H4 (cell line): ENCODE measurements at regions not wholly inside any gene's neighbourhood (a gene's known extent, or its start where the extent isn't known, plus 50 kb on each side); places are given as distances from the start of the nearest gene placed in this dataset.
A peak's percentile ranks its signal among the peaks of the same experiment; 100 is the strongest.
"Not testable (repeated sequence)": the region's sequence is repeated elsewhere in the genome, so short reads cannot be mapped to it uniquely, and the experiment has no call there.

Source experiments
- DNase-seq: peaks from one replicate; pipeline ENCODE4 v3.0.0-alpha.2; 2015; ENCODE audit warnings: low spot score

- DNase-seq, result no peak
These were observed 1299.3 kb upstream of the GJE1 start for GRCh38 chr6:140833408-140833807.

GRCh38 chr6:140830666-140831065 is 1302.1 kb upstream of the GJE1 start:
- no peak for DNase-seq

GRCh38 chr6:140828856-140829255 is 1303.9 kb upstream of the GJE1 start:
- DNase-seq, result no peak

GRCh38 chr6:140827593-140827992 is 1305.1 kb upstream of the GJE1 start:
- no peak for DNase-seq

GRCh38 chr6:140825731-140826130 is 1307.0 kb upstream of the GJE1 start:
- DNase-seq, result no peak

GRCh38 chr6:140824595-140824994 is 1308.1 kb upstream of the GJE1 start:
- no peak for DNase-seq

GRCh38 chr6:140821196-140821595 is 1311.5 kb upstream of the GJE1 start:
- no peak for DNase-seq

GRCh38 chr6:140817176-140817575 is 1315.5 kb upstream of the GJE1 start:
- no peak for DNase-seq

- DNase-seq, result no peak
These were observed 1316.0 kb upstream of the GJE1 start for GRCh38 chr6:140816681-140817080.

GRCh38 chr6:140812636-140813035 is 1320.1 kb upstream of the GJE1 start:
- DNase-seq, result no peak

GRCh38 chr6:140811642-140812041 is 1321.1 kb upstream of the GJE1 start:
- no peak for DNase-seq

- peak; percentile 9 for DNase-seq
These were observed 1323.0 kb upstream of the GJE1 start for GRCh38 chr6:140809694-140810101.

- DNase-seq, result no peak
These were observed 1326.3 kb upstream of the GJE1 start for GRCh38 chr6:140806431-140806830.

GRCh38 chr6:140794544-140794943 is 1338.2 kb upstream of the GJE1 start:
- no peak for DNase-seq

- no peak for DNase-seq
These were observed 1342.6 kb upstream of the GJE1 start for GRCh38 chr6:140790109-140790508.

- no peak for DNase-seq
These were observed 1343.3 kb upstream of the GJE1 start for GRCh38 chr6:140789466-140789865.

GRCh38 chr6:140785926-140786325 is 1346.8 kb upstream of the GJE1 start:
- DNase-seq, result no peak

- DNase-seq, result no peak
These were observed 1348.2 kb upstream of the GJE1 start for GRCh38 chr6:140784573-140784972.

- not testable (repeated sequence) for DNase-seq
These were observed 1349.2 kb upstream of the GJE1 start for GRCh38 chr6:140783504-140783903.

GRCh38 chr6:140782941-140783340 is 1349.8 kb upstream of the GJE1 start:
- no peak for DNase-seq

- no peak for DNase-seq
These were observed 1352.6 kb upstream of the GJE1 start for GRCh38 chr6:140779991-140780596.

GRCh38 chr6:140779341-140779740 is 1353.4 kb upstream of the GJE1 start:
- no peak for DNase-seq

- no peak for DNase-seq
These were observed 1354.9 kb upstream of the GJE1 start for GRCh38 chr6:140777780-140778179.

- DNase-seq, result no peak
These were observed 1357.7 kb upstream of the GJE1 start for GRCh38 chr6:140775061-140775460.
